Activated CD4-positive, CD25-positive, alpha-beta regulatory T cell (primary cell): ENCODE measurements at regions not wholly inside any gene's neighbourhood (a gene's known extent, or its start where the extent isn't known, plus 50 kb on each side); places are given as distances from the start of the nearest gene placed in this dataset.

Experiments
- DNase-seq, 4 experiments: peaks; one replicate each; lab custom pipeline; 2025; lab: John Stamatoyannopoulos, UW

- DNase-seq: no peak
Measured at GRCh38 chr2:238636269-238637073, 209.7 kb downstream of the ASB1 start.

- no peak for DNase-seq
Measured at GRCh38 chr2:238638100-238638981, 209.5 kb upstream of the TWIST2 start.

- DNase-seq: no peak
Measured at GRCh38 chr2:238638982-238639628, 208.8 kb upstream of the TWIST2 start.

GRCh38 chr2:238640486-238640885 is 207.4 kb upstream of the TWIST2 start:
- DNase-seq: no peak

GRCh38 chr2:238642973-238643372 is 204.9 kb upstream of the TWIST2 start:
- no peak for DNase-seq

- DNase-seq: no peak
Measured at GRCh38 chr2:238643400-238643907, 204.4 kb upstream of the TWIST2 start.

- no peak for DNase-seq
Measured at GRCh38 chr2:238644095-238645081, 203.5 kb upstream of the TWIST2 start.

GRCh38 chr2:238645095-238645494 is 202.8 kb upstream of the TWIST2 start:
- DNase-seq: no peak

GRCh38 chr2:238645716-238646115 is 202.2 kb upstream of the TWIST2 start:
- no peak for DNase-seq

- DNase-seq: no peak
Measured at GRCh38 chr2:238646281-238646680, 201.6 kb upstream of the TWIST2 start.

- no peak for DNase-seq
Measured at GRCh38 chr2:238646803-238647202, 201.1 kb upstream of the TWIST2 start.

GRCh38 chr2:238649123-238649522 is 198.8 kb upstream of the TWIST2 start:
- no peak for DNase-seq

- DNase-seq: no peak
Measured at GRCh38 chr2:238649936-238650518, 197.9 kb upstream of the TWIST2 start.

GRCh38 chr2:238650536-238650935 is 197.3 kb upstream of the TWIST2 start:
- no peak for DNase-seq

- DNase-seq: no peak
Measured at GRCh38 chr2:238651306-238652052, 196.4 kb upstream of the TWIST2 start.

GRCh38 chr2:238652053-238652770 is 195.7 kb upstream of the TWIST2 start:
- no peak for DNase-seq

- no peak for DNase-seq
Measured at GRCh38 chr2:238652771-238653157, 195.1 kb upstream of the TWIST2 start.

GRCh38 chr2:238653431-238654109 is 194.3 kb upstream of the TWIST2 start:
- no peak for DNase-seq
